Caco-2 (cell line): ENCODE measurements at regions not wholly inside any gene's neighbourhood (a gene's known extent, or its start where the extent isn't known, plus 50 kb on each side); places are given as distances from the start of the nearest gene placed in this dataset.

Experiments used
- BruUV-seq: library from RNA; stranded (reverse); fragments of 400-500 nt; replicated peaks from 2 replicates; lab custom pipeline; 2021; lab: Mats Ljungman, UMichigan
- CTCF ChIA-PET: fragments of 300-600 bp; sonication (Branson Sonifier 250); formaldehyde crosslinking; loops from one replicate; lab custom pipeline; 2022; ENCODE audit warnings: antibody characterized with exemption; lab: Charles Lee
- POLR2A ChIA-PET: fragments of 300-600 bp; sonication (Branson Sonifier 250); formaldehyde crosslinking; loops from one replicate; lab custom pipeline; 2022; ENCODE audit warnings: antibody characterized with exemption; lab: Charles Lee
- DNase-seq, 2 experiments: peaks; one replicate each; pipeline versions ENCODE4 v3.0.0 to v3.0.0-alpha.2; 2020 to 2022
- H3K27me3 ChIP-seq: replicated peaks from 2 replicates; pipeline ENCODE4 v1.6.0; 2011; ENCODE audit warnings: low read length; ENCODE audit not compliant: control insufficient read depth, insufficient read depth
- H3K36me3 ChIP-seq: 2 replicates; pipeline ENCODE4 v1.5.1; 2011; ENCODE audit warnings: low read length; ENCODE audit not compliant: control insufficient read depth, insufficient read depth
- H3K4me1 ChIP-seq: fragments of 250-450 bp; sonication (Bioruptor Pico); 2 replicates; pipeline ENCODE4 v1.5.1; 2020; ENCODE audit warnings: mild to moderate bottlenecking
- H3K4me3 ChIP-seq: 2 replicates; pipeline ENCODE4 v1.5.1; 2011; ENCODE audit warnings: low read depth, mild to moderate bottlenecking, control low read depth, low read length
- H3K9me3 ChIP-seq: fragments of 250-450 bp; sonication (Bioruptor Pico); 2 replicates; pipeline ENCODE4 v1.5.1; 2020; ENCODE audit warnings: mild to moderate bottlenecking, moderate library complexity
- H3K27ac Mint-ChIP-seq: one replicate; pipeline ENCODE4 v1.8.0; 2022; ENCODE audit warnings: mixed read lengths; ENCODE audit not compliant: unreplicated experiment
- H3K27me3 Mint-ChIP-seq: one replicate; pipeline ENCODE4 v1.8.0; 2022; ENCODE audit warnings: mixed read lengths; ENCODE audit not compliant: insufficient read depth, unreplicated experiment
- H3K36me3 Mint-ChIP-seq: one replicate; pipeline ENCODE4 v1.8.0; 2022; ENCODE audit warnings: mild to moderate bottlenecking, mixed read lengths; ENCODE audit not compliant: insufficient read depth, unreplicated experiment
- H3K4me1 Mint-ChIP-seq: one replicate; pipeline ENCODE4 v1.8.0; 2022; ENCODE audit warnings: low read depth, mixed read lengths; ENCODE audit not compliant: unreplicated experiment
- H3K4me3 Mint-ChIP-seq: one replicate; pipeline ENCODE4 v1.8.0; 2022; ENCODE audit warnings: mild to moderate bottlenecking, moderate library complexity, mixed read lengths; ENCODE audit not compliant: unreplicated experiment
- H3K9me3 Mint-ChIP-seq: one replicate; pipeline ENCODE4 v1.8.0; 2022; ENCODE audit warnings: mixed read lengths; ENCODE audit not compliant: unreplicated experiment
- CTCF ChIP-seq, 2 experiments: fragments of 200-600 bp in 1 of 2; IDR thresholded peaks; 1 replicate in 1 of 2; 2 replicates in 1 of 2; pipeline versions ENCODE4 v1.5.1 to v1.8.0; 2011 to 2022; ENCODE audit warnings: antibody characterized with exemption in 1 of 2, control low read depth in 1 of 2, inconsistent platforms in 1 of 2, low read depth in 1 of 2, low read length in 1 of 2, mild to moderate bottlenecking in 1 of 2, moderate library complexity in 1 of 2; ENCODE audit not compliant: insufficient read depth in 1 of 2, severe bottlenecking in 1 of 2, unreplicated experiment in 1 of 2
- intact Hi-C: fragments of 100-400 bp; cut with micrococcal nuclease; formaldehyde crosslinking; loops from one replicate; pipeline ENCODE4 v1.10.0; 2022; ENCODE audit not compliant: unreplicated experiment

GRCh38 chr10:113278664-113279063 lies 274.2 kb upstream of the HABP2 start:
- no peaks in the 10 kb centered on the region for H3K36me3 ChIP-seq
- no peaks in the 10 kb centered on the region for H3K4me1 ChIP-seq
- CTCF ChIA-PET: no interaction called here
- POLR2A ChIA-PET: no interaction called here
- BruUV-seq: no TSS peak
- no peak for DNase-seq
- peaks cover 8% of the 10 kb centered on the region for H3K9me3 ChIP-seq
- no peaks in the 10 kb centered on the region for H3K27me3 ChIP-seq
- Mint-ChIP-seq H3K36me3 (no peaks in the 10 kb centered on the region), H3K4me3 (no peak overlapping the region), H3K27me3 (peaks cover 3% of the 10 kb centered on the region), H3K27ac (no peak overlapping the region), H3K9me3 (peaks cover 10% of the 10 kb centered on the region), H3K4me1 (no peaks in the 10 kb centered on the region)
- no peak overlapping the region for H3K4me3 ChIP-seq
- intact Hi-C loops: no loop called here
- TF ChIP-seq CTCF (IDR thresholded peaks at IDR 0.05; ENCODE audit: insufficient read depth in 1 of 2, low read depth in 1 of 2, low read length in 1 of 2, severe bottlenecking in 1 of 2, unreplicated experiment in 1 of 2): no peak

- Mint-ChIP-seq H3K27ac (no peak overlapping the region), H3K4me3 (no peak overlapping the region), H3K4me1 (no peaks in the 10 kb centered on the region), H3K36me3 (no peaks in the 10 kb centered on the region), H3K27me3 (peaks cover 3% of the 10 kb centered on the region), H3K9me3 (peaks cover 10% of the 10 kb centered on the region)
- TF ChIP-seq CTCF (IDR thresholded peaks at IDR 0.05; ENCODE audit: insufficient read depth in 1 of 2, low read depth in 1 of 2, low read length in 1 of 2, severe bottlenecking in 1 of 2, unreplicated experiment in 1 of 2): no peak
- ChIA-PET POLR2A (no interaction called here), CTCF (no interaction called here)
- Histone ChIP-seq H3K27me3 (no peaks in the 10 kb centered on the region), H3K36me3 (no peaks in the 10 kb centered on the region), H3K9me3 (peaks cover 8% of the 10 kb centered on the region), H3K4me1 (no peaks in the 10 kb centered on the region), H3K4me3 (no peak overlapping the region)
- no peak for DNase-seq
- intact Hi-C loops: no loop called here
- no TSS peak for BruUV-seq
Observed at GRCh38 chr10:113279262-113279661, 273.6 kb upstream of the HABP2 start.

- ChIA-PET POLR2A (no interaction called here), CTCF (interaction anchor here (1.1 kb wide), 1 partner anchor 103 kb away, joined by 4 read pairs; no protein-coding TSS in a partner anchor)
- no peaks in the 10 kb centered on the region for H3K36me3 Mint-ChIP-seq
- TF ChIP-seq CTCF (IDR thresholded peaks at IDR 0.05; ENCODE audit: insufficient read depth in 1 of 2, low read depth in 1 of 2, low read length in 1 of 2, severe bottlenecking in 1 of 2, unreplicated experiment in 1 of 2): no peak
- no peaks in the 10 kb centered on the region for H3K4me1 Mint-ChIP-seq
- H3K4me3 Mint-ChIP-seq: no peak overlapping the region
- BruUV-seq: no TSS peak
- Histone ChIP-seq H3K4me1 (no peaks in the 10 kb centered on the region), H3K9me3 (no peaks in the 10 kb centered on the region), H3K36me3 (no peaks in the 10 kb centered on the region), H3K4me3 (no peak overlapping the region), H3K27me3 (no peaks in the 10 kb centered on the region)
- DNase-seq: no peak
- intact Hi-C loops: no loop called here
- no peaks in the 10 kb centered on the region for H3K9me3 Mint-ChIP-seq
- H3K27me3 Mint-ChIP-seq: peaks cover 5% of the 10 kb centered on the region
- no peak overlapping the region for H3K27ac Mint-ChIP-seq
Observed at GRCh38 chr10:113282564-113282963, 270.3 kb upstream of the HABP2 start.
